ENCODE measurements at regions not wholly inside any gene's neighbourhood (a gene's known extent, or its start where the extent isn't known, plus 50 kb on each side); places are given as distances from the start of the nearest gene placed in this dataset.

GRCh38 chr5:28557114-28557513 lies 1518.7 kb upstream of the CDH9 start:
- no peak for TF ChIP-seq CTCF (IDR thresholded peaks at IDR 0.05; ENCODE audit: low read depth, low read length, poor library complexity, severe bottlenecking)
- TF ChIP-seq EZH2phosphoT487 (IDR thresholded peaks at IDR 0.05; ENCODE audit: borderline replicate concordance, low read length), result no peak
